HFFc6 (cell line): ENCODE measurements at regions not wholly inside any gene's neighbourhood (a gene's known extent, or its start where the extent isn't known, plus 50 kb on each side); places are given as distances from the start of the nearest gene placed in this dataset.
"Not testable (repeated sequence)": the region's sequence is repeated elsewhere in the genome, so short reads cannot be mapped to it uniquely, and the experiment has no call there.

Experiments
- DNase-seq: peaks from one replicate; pipeline ENCODE4 v3.0.0-alpha.2; 2018
- H3K27ac Mint-ChIP-seq: 2 replicates; pipeline ENCODE4 v1.8.0; 2020; ENCODE audit warnings: mild to moderate bottlenecking, mixed read lengths
- H3K27me3 Mint-ChIP-seq: 2 replicates; pipeline ENCODE4 v1.8.0; 2021; ENCODE audit warnings: mild to moderate bottlenecking, moderate library complexity, mixed read lengths; ENCODE audit not compliant: insufficient read depth
- H3K36me3 Mint-ChIP-seq: 2 replicates; pipeline ENCODE4 v1.8.0; 2021; ENCODE audit warnings: low read depth, mixed read lengths
- H3K4me1 Mint-ChIP-seq: 2 replicates; pipeline ENCODE4 v1.8.0; 2020; ENCODE audit warnings: low read depth, mixed read lengths
- H3K4me3 Mint-ChIP-seq: 2 replicates; pipeline ENCODE4 v1.8.0; 2020; ENCODE audit warnings: mild to moderate bottlenecking, moderate library complexity, mixed read lengths
- H3K9me3 Mint-ChIP-seq: 2 replicates; pipeline ENCODE4 v1.8.0; 2020; ENCODE audit warnings: mild to moderate bottlenecking, mixed read lengths
- CTCF ChIP-seq: fragments of 200-600 bp; sonication (generic); IDR thresholded peaks from 2 replicates; pipeline ENCODE4 v1.5.0; 2021; ENCODE audit warnings: antibody characterized with exemption, mild to moderate bottlenecking

- Mint-ChIP-seq H3K27ac (peak overlapping the region; percentile 87), H3K9me3 (no peaks in the 10 kb centered on the region), H3K27me3 (peaks cover 2% of the 10 kb centered on the region), H3K36me3 (peaks cover 10% of the 10 kb centered on the region), H3K4me1 (peaks cover 52% of the 10 kb centered on the region), H3K4me3 (peak overlapping the region; percentile 70)
- peak; percentile 75 for DNase-seq
- no peak for TF ChIP-seq CTCF
Measured at GRCh38 chr12:75684678-75685616, 173.5 kb upstream of the KRR1 start.

GRCh38 chr12:75683995-75684586, 172.7 kb upstream of the KRR1 start:
- H3K9me3 Mint-ChIP-seq, H3K36me3 Mint-ChIP-seq, H3K27me3 Mint-ChIP-seq: not testable (repeated sequence)
- peak overlapping the region; percentile 87 for H3K27ac Mint-ChIP-seq
- H3K4me1 Mint-ChIP-seq = peaks cover 48% of the 10 kb centered on the region
- peak; percentile 22 for DNase-seq
- peak overlapping the region; percentile 70 for H3K4me3 Mint-ChIP-seq

GRCh38 chr12:75683220-75683619, 171.8 kb upstream of the KRR1 start:
- no peaks in the 10 kb centered on the region; the same call in 1 of the 2 replicates for H3K27me3 Mint-ChIP-seq
- H3K27ac Mint-ChIP-seq = no peak overlapping the region
- H3K9me3 Mint-ChIP-seq = no peaks in the 10 kb centered on the region
- TF ChIP-seq CTCF = no peak
- peaks cover 48% of the 10 kb centered on the region for H3K4me1 Mint-ChIP-seq
- H3K4me3 Mint-ChIP-seq = no peak overlapping the region
- peaks cover 10% of the 10 kb centered on the region for H3K36me3 Mint-ChIP-seq
- DNase-seq = no peak

- peaks cover 5% of the 10 kb centered on the region; the same call in 1 of the 2 replicates for H3K36me3 Mint-ChIP-seq
- peaks cover 9% of the 10 kb centered on the region for H3K4me1 Mint-ChIP-seq
- TF ChIP-seq CTCF = no peak
- no peak for DNase-seq
- H3K9me3 Mint-ChIP-seq = no peaks in the 10 kb centered on the region
- no peaks in the 10 kb centered on the region for H3K27me3 Mint-ChIP-seq
- no peak overlapping the region for H3K27ac Mint-ChIP-seq
- no peak overlapping the region for H3K4me3 Mint-ChIP-seq
Measured at GRCh38 chr12:75677522-75677921, 166.1 kb upstream of the KRR1 start.

GRCh38 chr12:75674393-75674792, 163.0 kb upstream of the KRR1 start:
- Mint-ChIP-seq H3K27me3 (no peaks in the 10 kb centered on the region), H3K36me3 (no peaks in the 10 kb centered on the region), H3K27ac (no peak overlapping the region), H3K4me3 (no peak overlapping the region), H3K4me1 (peaks cover 8% of the 10 kb centered on the region), H3K9me3 (no peaks in the 10 kb centered on the region)
- DNase-seq = no peak
- no peak for TF ChIP-seq CTCF

GRCh38 chr12:75672200-75672599, 160.8 kb upstream of the KRR1 start:
- Mint-ChIP-seq H3K4me1 (peaks cover 14% of the 10 kb centered on the region), H3K27me3 (no peaks in the 10 kb centered on the region), H3K36me3 (no peaks in the 10 kb centered on the region), H3K9me3 (no peaks in the 10 kb centered on the region), H3K4me3 (no peak overlapping the region), H3K27ac (no peak overlapping the region)
- DNase-seq = no peak
- TF ChIP-seq CTCF = no peak
